GM12878 (cell line): ENCODE measurements at regions not wholly inside any gene's neighbourhood (a gene's known extent, or its start where the extent isn't known, plus 50 kb on each side); places are given as distances from the start of the nearest gene placed in this dataset.

Source experiments
- ATAC-seq: fragments of 200-7000 bp; cut with Tn5 transposase; 3 replicates; pipeline ENCODE4 v1.9.1; 2020; ENCODE audit warnings: mild to moderate bottlenecking, moderate library complexity
- BruUV-seq: library from RNA; stranded (reverse); fragments of 400-500 nt; replicated peaks from 2 replicates; lab custom pipeline; 2021; lab: Mats Ljungman, UMichigan
- CTCF ChIA-PET: fragments of 300-600 bp; sonication (Branson Sonifier 250); formaldehyde crosslinking; extraction: SDS; loops from one replicate; lab custom pipeline; 2021; ENCODE audit warnings: inconsistent platforms; lab: Yijun Ruan, JAX
- POLR2A ChIA-PET: fragments of 350-600 bp; formaldehyde crosslinking; extraction: SDS; loops from one replicate; lab custom pipeline; 2021; ENCODE audit warnings: inconsistent platforms; lab: Charles Lee
- RAD21 ChIA-PET: fragments of 300-600 bp; sonication (Branson Sonifier 250); formaldehyde crosslinking; loops from one replicate; lab custom pipeline; 2023; ENCODE audit warnings: antibody characterized with exemption; ENCODE audit not compliant: unreplicated experiment; lab: Charles Lee
- SMC1A ChIA-PET: fragments of 300-600 bp; sonication (Branson Sonifier 250); formaldehyde crosslinking; loops from one replicate; lab custom pipeline; 2023; ENCODE audit not compliant: unreplicated experiment, uncharacterized antibody; lab: Charles Lee
- DNase-seq: peaks from one replicate; pipeline ENCODE4 v3.0.0-alpha.2; 2011; ENCODE audit warnings: low read depth, low spot score
- FAIRE-seq: peaks from 3 replicates; lab custom pipeline; 2011; peaks lifted over from hg19 to GRCh38; lab: Jason Lieb, UNC
- H2AFZ ChIP-seq: 2 replicates; pipeline ENCODE4 v1.6.0; 2011; ENCODE audit warnings: low read depth, low read length, control low read depth; ENCODE audit not compliant: control insufficient read depth
- H3K27ac ChIP-seq: 2 replicates; pipeline ENCODE4 v1.5.1; 2011; ENCODE audit warnings: control low read depth; ENCODE audit not compliant: control insufficient read depth, insufficient read depth
- H3K27me3 ChIP-seq, 2 experiments: replicated peaks in 1 of 2; 2 replicates each; pipeline versions ENCODE4 v1.6.0 to v1.6.1; 2011; ENCODE audit warnings: low read length in 1 of 2; ENCODE audit not compliant: control insufficient read depth in 2 of 2, insufficient read depth in 2 of 2
- H3K36me3 ChIP-seq, 2 experiments: 2 replicates each; pipeline ENCODE4 v1.5.1; 2011; ENCODE audit warnings: low read length in 1 of 2; ENCODE audit not compliant: control insufficient read depth in 2 of 2, insufficient read depth in 2 of 2
- H3K4me1 ChIP-seq: 2 replicates; pipeline ENCODE4 v1.6.1; 2011; ENCODE audit warnings: mild to moderate bottlenecking, low read length, moderate library complexity, mixed read lengths; ENCODE audit not compliant: control insufficient read depth, insufficient read depth
- H3K4me2 ChIP-seq: 2 replicates; pipeline ENCODE4 v1.6.0; 2011; ENCODE audit warnings: control low read depth; ENCODE audit not compliant: control insufficient read depth, insufficient read depth
- H3K4me3 ChIP-seq: fragments of 200-600 bp; sonication (generic); 2 replicates; pipeline ENCODE4 v1.5.1; 2016
- H3K79me2 ChIP-seq: 2 replicates; pipeline ENCODE4 v1.6.0; 2011; ENCODE audit warnings: low read length; ENCODE audit not compliant: control insufficient read depth, insufficient read depth
- H3K9ac ChIP-seq: 2 replicates; pipeline ENCODE4 v1.8.0; 2011; ENCODE audit warnings: low read length, control low read depth, mixed read lengths; ENCODE audit not compliant: control insufficient read depth, insufficient read depth
- H3K9me3 ChIP-seq: replicated peaks from 3 replicates; pipeline ENCODE4 v1.5.1; 2011; ENCODE audit warnings: mild to moderate bottlenecking, low read length; ENCODE audit not compliant: control insufficient read depth, insufficient read depth
- H4K20me1 ChIP-seq: 2 replicates; pipeline ENCODE4 v1.6.0; 2011; ENCODE audit not compliant: control insufficient read depth, insufficient read depth
- ATF7 ChIP-seq: fragments of 450-650 bp; IDR thresholded peaks from 2 replicates; pipeline ENCODE4 v1.6.1; 2016; ENCODE audit warnings: low read depth, mild to moderate bottlenecking
- CREB1 ChIP-seq: IDR thresholded peaks from 2 replicates; pipeline ENCODE4 v1.6.1; 2012; ENCODE audit warnings: low read depth, mild to moderate bottlenecking, inconsistent platforms
- CREM ChIP-seq: IDR thresholded peaks from 2 replicates; pipeline ENCODE4 v1.6.1; 2014; ENCODE audit warnings: antibody characterized with exemption, low read depth
- SPI1 ChIP-seq: IDR thresholded peaks from 2 replicates; pipeline ENCODE4 v1.6.1; 2011; ENCODE audit warnings: low read depth, mild to moderate bottlenecking, low read length, moderate library complexity, borderline replicate concordance; ENCODE audit not compliant: insufficient read depth
- TCF12 ChIP-seq: IDR thresholded peaks from 2 replicates; pipeline ENCODE4 v1.6.1; 2011; ENCODE audit warnings: low read depth, mild to moderate bottlenecking, low read length
- TCF3 ChIP-seq: IDR thresholded peaks from 2 replicates; pipeline ENCODE4 v1.6.1; 2012; ENCODE audit warnings: low read depth, mild to moderate bottlenecking, low read length, borderline replicate concordance; ENCODE audit not compliant: insufficient read depth
- WGBS: methylation state at CpG from one replicate; pipeline ENCODE4 v1.1.6; 2016; ENCODE audit warnings: low lambda C conversion rate; ENCODE audit not compliant: insufficient replicate concordance, insufficient coverage; ENCODE audit errors: missing lambda C conversion rate; 5-methylcytosine and 5-hydroxymethylcytosine counted together
- in situ Hi-C: fragments of 300-500 bp; cut with MboI; formaldehyde crosslinking; loops from 9 replicates; pipeline ENCODE4 v1.14.3; 2018; ENCODE audit warnings: mixed read lengths
- intact Hi-C: fragments of 100-400 bp; cut with micrococcal nuclease; formaldehyde crosslinking; loops from one replicate; pipeline ENCODE4 v1.14.2; 2022; ENCODE audit not compliant: unreplicated experiment
- TF ChIP-seq, protein P1 (sequence below): fragments of 450-650 bp; IDR thresholded peaks from 2 replicates; pipeline ENCODE4 v1.6.1; 2016; ENCODE audit warnings: mild to moderate bottlenecking

DNA sequence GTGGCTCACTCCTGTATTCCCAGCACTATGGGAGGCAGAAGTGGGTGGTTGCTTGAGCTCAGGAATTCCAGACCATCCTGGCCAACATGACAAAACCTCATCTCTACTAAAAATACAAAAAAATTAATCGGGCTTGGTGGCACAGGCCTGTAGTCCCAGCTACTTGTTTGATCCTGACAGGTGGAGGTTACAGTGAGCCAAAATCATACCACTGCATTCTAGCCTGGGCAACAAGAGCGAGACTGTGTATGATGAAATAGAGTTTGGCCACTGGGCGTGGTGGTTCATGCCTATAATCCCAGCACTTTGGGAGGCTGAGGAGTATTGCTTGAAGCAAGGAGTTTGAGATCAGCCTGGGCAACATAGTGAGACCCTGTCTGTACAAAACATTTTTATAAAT lies 173.3 kb downstream of the TANC2 start (continued):
- TF ChIP-seq TCF3 = no peak
- no peak for TF ChIP-seq TCF12
- no peak for TF ChIP-seq ATF7
- TF ChIP-seq, all 136 proteins: peak for 0

- RAD21 ChIA-PET = no interaction called here
- 6% methylated on average over 1 of the region's 1 CpG for WGBS
- H3K4me1 ChIP-seq = no peaks in the 10 kb centered on the region
- no peaks in the 10 kb centered on the region for H3K27me3 ChIP-seq
- 0 out of 2 replicates have a peak overlapping the region, but pooled peaks have one; percentile 11 for H2AFZ ChIP-seq
- POLR2A ChIA-PET = no interaction called here
- in situ Hi-C loops (no loop called here), intact Hi-C loops (no loop called here)
- H3K79me2 ChIP-seq = no peaks in the 10 kb centered on the region
- no peaks in the 10 kb centered on the region for H4K20me1 ChIP-seq
- peak; percentile 66 for ATAC-seq
- TF ChIP-seq CREB1 = peak; percentile 73
- peak; percentile 24; the same call in 1 of the 2 replicates for TF ChIP-seq SPI1
- TF ChIP-seq, protein P1, sequence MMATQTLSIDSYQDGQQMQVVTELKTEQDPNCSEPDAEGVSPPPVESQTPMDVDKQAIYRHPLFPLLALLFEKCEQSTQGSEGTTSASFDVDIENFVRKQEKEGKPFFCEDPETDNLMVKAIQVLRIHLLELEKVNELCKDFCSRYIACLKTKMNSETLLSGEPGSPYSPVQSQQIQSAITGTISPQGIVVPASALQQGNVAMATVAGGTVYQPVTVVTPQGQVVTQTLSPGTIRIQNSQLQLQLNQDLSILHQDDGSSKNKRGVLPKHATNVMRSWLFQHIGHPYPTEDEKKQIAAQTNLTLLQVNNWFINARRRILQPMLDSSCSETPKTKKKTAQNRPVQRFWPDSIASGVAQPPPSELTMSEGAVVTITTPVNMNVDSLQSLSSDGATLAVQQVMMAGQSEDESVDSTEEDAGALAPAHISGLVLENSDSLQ = 0 out of 2 replicates have a peak, but pooled peaks have one; percentile 6
- no peak for TF ChIP-seq TCF12
- peak; percentile 24; the same call in 1 of the 2 replicates for TF ChIP-seq CREM
- no peak overlapping the region for H3K27ac ChIP-seq
- no peaks in the 10 kb centered on the region for H3K9me3 ChIP-seq
- no TSS peak for BruUV-seq
- no peak overlapping the region for H3K4me3 ChIP-seq
- no peak overlapping the region for H3K9ac ChIP-seq
- FAIRE-seq = no peak
- peak; percentile 4 for DNase-seq
- SMC1A ChIA-PET = interaction anchor here (0.7 kb wide), 1 partner anchor 15 kb away, joined by 3 read pairs; no protein-coding TSS in a partner anchor
- CTCF ChIA-PET = interaction anchor here (0.5 to 1.2 kb wide), 2 partner anchors 266 to 420 kb away, joined by 3 to 4 read pairs; no protein-coding TSS in a partner anchor
- H3K4me2 ChIP-seq = no peak overlapping the region
- no peaks in the 10 kb centered on the region for H3K36me3 ChIP-seq
Measured at GRCh38 chr17:63140255-63140654, 174.2 kb downstream of the TANC2 start.
